ENCODE measurements at regions not wholly inside any gene's neighbourhood (a gene's known extent, or its start where the extent isn't known, plus 50 kb on each side); places are given as distances from the start of the nearest gene placed in this dataset.

GRCh38 chrX:25143596-25143995 lies 127.8 kb upstream of the ARX start:
- no peak overlapping the region for H3K27ac ChIP-seq (ENCODE audit: low read depth)
- H2AFZ ChIP-seq = no peak overlapping the region
- H3K27me3 Mint-ChIP-seq (ENCODE audit: insufficient read depth, low read depth, poor library complexity) = no peaks in the 10 kb centered on the region
- peak overlapping the region; percentile 50; the same call in 1 of the 2 replicates for H3K4me2 ChIP-seq
- no peaks in the 10 kb centered on the region for H3K9me2 ChIP-seq (ENCODE audit: insufficient read depth)
- no peaks in the 10 kb centered on the region for H3K27me3 ChIP-seq (ENCODE audit: insufficient read depth)
- no peak overlapping the region for H3K4me3 ChIP-seq
- H3K4me1 Mint-ChIP-seq = peaks cover 22% of the 10 kb centered on the region
- no peaks in the 10 kb centered on the region for H3K36me3 Mint-ChIP-seq (ENCODE audit: low read depth)
- no peaks in the 10 kb centered on the region for H3F3A ChIP-seq (replicated peaks; ENCODE audit: low read depth)
- peak; percentile 38; the same call in 2 of the 3 replicates for ATAC-seq
- H3K79me2 ChIP-seq (replicated peaks; ENCODE audit: insufficient read depth) = no peaks in the 10 kb centered on the region
- H3K9me3 Mint-ChIP-seq = no peaks in the 10 kb centered on the region; the same call in 2 of the 3 replicates
- H3K36me3 ChIP-seq (ENCODE audit: insufficient read depth) = no peaks in the 10 kb centered on the region
- no peak for DNase-seq (ENCODE audit: low spot score)
- H3K4me3 Mint-ChIP-seq = no peak overlapping the region
- peaks cover 15% of the 10 kb centered on the region for H3K4me1 ChIP-seq (ENCODE audit: insufficient read depth)
- H4K20me1 ChIP-seq (replicated peaks; ENCODE audit: insufficient read depth) = no peaks in the 10 kb centered on the region
- no peak overlapping the region for H3K27ac Mint-ChIP-seq
- TF ChIP-seq JUNB (IDR thresholded peaks at IDR 0.05; ENCODE audit: unreplicated experiment) (no peak), EZH2phosphoT487 (IDR thresholded peaks at IDR 0.05; ENCODE audit: unreplicated experiment) (no peak), POLR2AphosphoS5 (IDR thresholded peaks at IDR 0.05; ENCODE audit: low read depth) (no peak), ZNF462 (CRISPR knock-in tag; IDR thresholded peaks at IDR 0.05) (no peak), STAT1 (IDR thresholded peaks at IDR 0.05; ENCODE audit: unreplicated experiment) (no peak), CREB1 (CRISPR knock-in tag; IDR thresholded peaks at IDR 0.05; ENCODE audit: low read depth) (no peak), CTCF (conservative IDR thresholded peaks at IDR 0.05; ENCODE audit: low read depth in 2 of 2) (no peak), EZH2 (IDR thresholded peaks at IDR 0.05; ENCODE audit: low read depth, unreplicated experiment) (no peak), ZNF114 (CRISPR knock-in tag; IDR thresholded peaks at IDR 0.05) (no peak), ZNF331 (CRISPR knock-in tag; IDR thresholded peaks at IDR 0.05; ENCODE audit: low read depth) (no peak), NANOG (IDR thresholded peaks at IDR 0.05; ENCODE audit: borderline replicate concordance) (no peak), ETS1 (IDR thresholded peaks at IDR 0.05) (no peak), REST (IDR thresholded peaks at IDR 0.05; ENCODE audit: unreplicated experiment) (no peak)
